PC-9 (cell line): ENCODE measurements at regions not wholly inside any gene's neighbourhood (a gene's known extent, or its start where the extent isn't known, plus 50 kb on each side); places are given as distances from the start of the nearest gene placed in this dataset.
"Not testable (repeated sequence)": the region's sequence is repeated elsewhere in the genome, so short reads cannot be mapped to it uniquely, and the experiment has no call there.

ENCODE experiments used
- BruUV-seq: library from RNA; stranded (reverse); fragments of 400-500 nt; replicated peaks from 2 replicates; lab custom pipeline; 2021; lab: Mats Ljungman, UMichigan
- CTCF ChIA-PET: fragments of 300-600 bp; sonication (Branson Sonifier 250); formaldehyde crosslinking; loops from one replicate; lab custom pipeline; 2022; ENCODE audit warnings: antibody characterized with exemption; lab: Charles Lee
- POLR2A ChIA-PET: fragments of 300-600 bp; sonication (Branson Sonifier 250); formaldehyde crosslinking; loops from one replicate; lab custom pipeline; 2022; ENCODE audit warnings: antibody characterized with exemption; ENCODE audit not compliant: unreplicated experiment; lab: Charles Lee
- DNase-seq, 2 experiments: peaks; one replicate each; pipeline versions ENCODE4 v3.0.0 to v3.0.0-alpha.2; 2015 to 2022; ENCODE audit warnings: mixed read lengths in 1 of 2
- H2AFZ ChIP-seq: fragments of 200-600 bp; sonication (generic); 2 replicates; pipeline ENCODE4 v1.8.1; 2017; ENCODE audit warnings: antibody characterized with exemption
- H3F3A ChIP-seq: fragments of 200-600 bp; sonication (generic); 2 replicates; pipeline ENCODE4 v1.8.1; 2017; ENCODE audit warnings: antibody characterized with exemption, mild to moderate bottlenecking, low read depth; ENCODE audit not compliant: insufficient read depth
- H3K27ac ChIP-seq: fragments of 200-600 bp; sonication (generic); 2 replicates; pipeline ENCODE4 v1.6.1; 2016; ENCODE audit warnings: mixed run types
- H3K27me3 ChIP-seq: fragments of 200-600 bp; sonication (generic); 2 replicates; pipeline ENCODE4 v1.6.1; 2016; ENCODE audit warnings: low read depth, mixed run types; ENCODE audit not compliant: insufficient read depth
- H3K36me3 ChIP-seq: fragments of 200-600 bp; sonication (generic); 2 replicates; pipeline ENCODE4 v1.6.1; 2016; ENCODE audit warnings: low read depth, mixed run types
- H3K4me1 ChIP-seq: fragments of 200-600 bp; sonication (generic); replicated peaks from 2 replicates; pipeline ENCODE4 v1.6.1; 2016; ENCODE audit warnings: mixed run types; ENCODE audit not compliant: insufficient read depth
- H3K4me2 ChIP-seq: fragments of 200-600 bp; sonication (generic); 2 replicates; pipeline ENCODE4 v1.6.1; 2017; ENCODE audit warnings: mixed run types
- H3K4me3 ChIP-seq: fragments of 200-600 bp; sonication (generic); 2 replicates; pipeline ENCODE4 v1.6.1; 2016; ENCODE audit warnings: mixed run types
- H3K79me2 ChIP-seq: fragments of 200-600 bp; sonication (generic); 2 replicates; pipeline ENCODE4 v1.6.1; 2017; ENCODE audit warnings: low read depth, mixed run types
- H3K9me2 ChIP-seq: fragments of 200-600 bp; sonication (generic); 2 replicates; pipeline ENCODE4 v1.8.1; 2017; ENCODE audit warnings: mild to moderate bottlenecking; ENCODE audit not compliant: insufficient read depth
- H3K9me3 ChIP-seq: fragments of 200-600 bp; sonication (generic); 2 replicates; pipeline ENCODE4 v1.8.1; 2016; ENCODE audit warnings: low read depth; ENCODE audit not compliant: insufficient read depth
- H4K20me1 ChIP-seq: fragments of 200-600 bp; sonication (generic); 2 replicates; pipeline ENCODE4 v1.8.1; 2017; ENCODE audit not compliant: insufficient read depth
- intact Hi-C: fragments of 100-400 bp; cut with micrococcal nuclease; formaldehyde crosslinking; loops from one replicate; pipeline ENCODE4 v1.10.0; 2022; ENCODE audit not compliant: unreplicated experiment

DNA sequence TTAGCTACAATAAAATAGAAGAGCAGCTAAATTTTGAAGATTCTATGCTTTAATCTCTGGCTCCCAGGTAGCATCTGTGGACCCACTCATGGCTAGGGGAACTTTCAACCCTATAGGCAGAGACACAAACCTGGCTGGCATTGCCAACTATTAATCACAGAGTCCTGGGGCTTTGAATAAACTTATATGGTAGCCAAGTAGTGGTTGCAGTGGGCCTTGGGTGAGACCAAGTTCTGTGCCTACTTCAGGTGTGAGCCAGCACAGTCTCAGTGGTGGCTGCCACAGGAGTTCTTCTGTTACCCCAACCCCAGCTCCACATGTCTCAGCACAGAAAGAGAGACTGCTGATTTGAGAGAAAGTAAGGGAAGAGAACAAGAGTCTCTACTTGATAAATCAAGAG lies 1626.5 kb downstream of the SPATA31A7 start:
- CTCF ChIA-PET, POLR2A ChIA-PET: not testable (repeated sequence)

DNA sequence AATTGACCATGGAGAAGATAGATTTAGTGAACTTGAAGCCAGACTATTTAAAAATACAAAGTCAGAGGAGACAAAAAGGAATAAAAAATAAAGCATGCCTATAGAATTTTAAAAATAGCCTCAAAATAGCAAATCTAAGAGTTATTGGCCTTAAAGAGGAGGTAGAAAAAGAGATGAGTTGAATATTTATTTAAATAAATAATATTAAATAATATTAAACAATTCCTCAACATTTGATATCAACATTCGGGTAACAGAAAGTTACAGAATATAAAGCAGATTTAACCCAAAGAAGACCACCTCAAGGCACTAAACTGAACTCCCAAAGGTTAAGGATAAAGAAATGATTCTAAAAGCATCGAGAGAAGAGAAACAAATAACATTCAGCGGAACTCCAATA lies 1627.4 kb downstream of the SPATA31A7 start:
- H3K27ac ChIP-seq, H3K79me2 ChIP-seq, H3F3A ChIP-seq, H3K36me3 ChIP-seq, CTCF ChIA-PET, intact Hi-C loops, H3K9me2 ChIP-seq, H4K20me1 ChIP-seq, H3K4me1 ChIP-seq, BruUV-seq, H3K4me3 ChIP-seq, H3K4me2 ChIP-seq, H3K27me3 ChIP-seq, H3K9me3 ChIP-seq, POLR2A ChIA-PET, DNase-seq, H2AFZ ChIP-seq: not testable (repeated sequence)

More for the DNA sequence above, 1626.5 kb downstream of the SPATA31A7 start:
- H3K27ac ChIP-seq, H3K9me3 ChIP-seq, BruUV-seq, H3F3A ChIP-seq, H2AFZ ChIP-seq, H3K36me3 ChIP-seq, H3K9me2 ChIP-seq, H3K4me3 ChIP-seq, DNase-seq, intact Hi-C loops, H3K4me2 ChIP-seq, H4K20me1 ChIP-seq, H3K4me1 ChIP-seq, H3K79me2 ChIP-seq, H3K27me3 ChIP-seq: not testable (repeated sequence)

DNA sequence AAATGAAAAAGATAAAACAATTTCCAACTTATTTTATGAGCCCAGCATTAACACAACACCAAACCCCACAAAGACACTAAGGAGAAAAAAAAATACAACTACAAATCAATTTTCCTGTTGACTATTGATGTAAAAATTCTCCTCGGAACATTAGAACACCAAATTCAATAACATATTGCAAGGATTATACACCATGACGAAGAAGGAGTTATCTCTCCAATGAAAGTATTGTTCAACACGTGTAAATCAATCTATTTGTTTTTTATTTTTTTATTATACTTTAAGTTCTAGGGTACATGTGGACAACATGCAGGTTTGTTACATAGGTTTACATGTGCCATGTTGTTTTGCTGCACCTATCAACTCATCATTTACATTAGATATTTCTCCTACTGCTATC lies 1632.3 kb downstream of the SPATA31A7 start:
- H3K4me1 ChIP-seq, H3K27ac ChIP-seq, CTCF ChIA-PET, POLR2A ChIA-PET, BruUV-seq, H2AFZ ChIP-seq, H3K4me2 ChIP-seq, H3K9me3 ChIP-seq, H3K9me2 ChIP-seq, DNase-seq, H3K4me3 ChIP-seq, H3K79me2 ChIP-seq, H3K27me3 ChIP-seq, H3F3A ChIP-seq, H3K36me3 ChIP-seq, intact Hi-C loops, H4K20me1 ChIP-seq: not testable (repeated sequence)

DNA sequence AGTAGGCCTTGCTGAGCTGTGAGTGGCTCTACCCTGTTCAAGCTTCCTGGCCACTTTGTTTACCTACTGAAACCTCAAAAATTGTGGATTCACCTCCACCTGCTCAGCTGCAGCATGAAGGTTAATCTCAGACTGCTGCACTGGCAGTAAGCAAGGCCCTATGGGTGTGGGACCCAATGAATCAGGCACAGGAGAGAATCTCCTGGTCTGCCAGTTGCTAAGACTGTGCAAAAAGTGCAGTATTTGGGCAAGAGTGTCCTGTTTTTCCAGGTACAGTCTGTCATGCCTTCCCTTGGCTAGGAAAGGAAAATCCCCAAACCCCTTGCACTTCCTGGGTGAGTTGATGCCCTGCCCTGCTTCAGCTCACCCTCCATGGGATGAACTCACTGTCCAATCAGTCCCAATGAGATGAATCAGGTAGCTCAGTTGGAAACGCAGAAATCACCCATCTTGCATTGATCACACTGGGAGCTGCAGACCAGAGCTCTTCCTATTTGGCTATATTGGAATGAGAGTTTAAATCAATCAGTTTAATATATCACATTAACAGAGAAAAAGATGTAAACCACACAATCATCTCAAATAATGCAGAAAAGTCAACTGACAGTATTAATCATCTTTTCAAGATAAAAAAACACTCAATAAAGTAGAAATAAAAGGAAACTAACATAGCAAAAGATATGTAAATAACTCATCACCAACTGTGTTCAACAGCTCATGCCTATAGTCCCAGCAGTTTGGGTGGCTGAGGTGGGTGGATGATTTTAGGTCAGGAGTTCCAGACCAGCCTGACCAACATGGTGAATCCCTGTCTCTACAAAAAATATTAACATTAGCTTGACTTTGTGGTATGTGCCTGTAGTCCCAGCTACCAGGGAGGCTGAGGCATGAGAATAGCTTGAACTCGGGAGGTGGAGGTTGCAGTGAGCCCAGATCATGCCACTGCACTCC lies 1638.4 kb downstream of the SPATA31A7 start:
- H3F3A ChIP-seq, intact Hi-C loops, H3K79me2 ChIP-seq, H3K4me2 ChIP-seq, H3K27ac ChIP-seq, H3K4me3 ChIP-seq, H3K9me2 ChIP-seq, H2AFZ ChIP-seq, H3K4me1 ChIP-seq, H3K36me3 ChIP-seq, H4K20me1 ChIP-seq, POLR2A ChIA-PET, H3K27me3 ChIP-seq, CTCF ChIA-PET, H3K9me3 ChIP-seq, DNase-seq, BruUV-seq: not testable (repeated sequence)

DNA sequence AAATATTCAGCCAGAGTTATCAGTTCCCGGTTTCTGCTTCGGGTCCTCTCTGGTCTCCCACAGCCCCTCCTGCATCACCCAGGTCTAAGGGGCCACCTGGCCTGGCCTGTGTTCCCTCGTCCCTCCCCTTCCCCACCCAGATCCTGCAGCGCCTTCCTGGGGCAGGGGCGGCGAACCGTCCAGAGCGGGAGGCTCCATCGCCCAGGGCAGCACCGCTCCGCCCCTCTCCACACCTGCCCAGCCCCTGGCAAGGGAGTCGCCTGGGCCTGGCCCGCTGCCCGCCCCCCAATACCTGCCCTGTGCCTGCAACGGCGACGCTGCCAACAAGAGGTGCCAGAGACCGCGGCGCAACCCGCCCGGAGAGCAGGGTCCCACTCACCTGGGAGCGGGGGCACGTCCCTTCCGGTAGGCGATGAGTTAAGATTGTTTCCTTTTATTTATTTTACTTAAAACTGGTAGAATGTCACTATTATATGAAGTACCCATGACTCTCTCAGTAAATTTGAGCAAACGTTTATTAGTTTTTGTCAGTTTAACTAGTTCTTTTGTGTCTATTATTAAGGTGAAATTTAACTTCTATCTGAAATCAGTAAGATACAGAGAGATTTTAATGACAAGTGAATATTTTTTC lies 1641.1 kb downstream of the SPATA31A7 start:
- POLR2A ChIA-PET, H3K9me2 ChIP-seq, H3K27me3 ChIP-seq, BruUV-seq, H3K4me3 ChIP-seq, H4K20me1 ChIP-seq, H2AFZ ChIP-seq, H3K4me1 ChIP-seq, H3K9me3 ChIP-seq, H3K4me2 ChIP-seq, CTCF ChIA-PET, H3K36me3 ChIP-seq, H3K27ac ChIP-seq, H3K79me2 ChIP-seq, DNase-seq, H3F3A ChIP-seq, intact Hi-C loops: not testable (repeated sequence)

DNA sequence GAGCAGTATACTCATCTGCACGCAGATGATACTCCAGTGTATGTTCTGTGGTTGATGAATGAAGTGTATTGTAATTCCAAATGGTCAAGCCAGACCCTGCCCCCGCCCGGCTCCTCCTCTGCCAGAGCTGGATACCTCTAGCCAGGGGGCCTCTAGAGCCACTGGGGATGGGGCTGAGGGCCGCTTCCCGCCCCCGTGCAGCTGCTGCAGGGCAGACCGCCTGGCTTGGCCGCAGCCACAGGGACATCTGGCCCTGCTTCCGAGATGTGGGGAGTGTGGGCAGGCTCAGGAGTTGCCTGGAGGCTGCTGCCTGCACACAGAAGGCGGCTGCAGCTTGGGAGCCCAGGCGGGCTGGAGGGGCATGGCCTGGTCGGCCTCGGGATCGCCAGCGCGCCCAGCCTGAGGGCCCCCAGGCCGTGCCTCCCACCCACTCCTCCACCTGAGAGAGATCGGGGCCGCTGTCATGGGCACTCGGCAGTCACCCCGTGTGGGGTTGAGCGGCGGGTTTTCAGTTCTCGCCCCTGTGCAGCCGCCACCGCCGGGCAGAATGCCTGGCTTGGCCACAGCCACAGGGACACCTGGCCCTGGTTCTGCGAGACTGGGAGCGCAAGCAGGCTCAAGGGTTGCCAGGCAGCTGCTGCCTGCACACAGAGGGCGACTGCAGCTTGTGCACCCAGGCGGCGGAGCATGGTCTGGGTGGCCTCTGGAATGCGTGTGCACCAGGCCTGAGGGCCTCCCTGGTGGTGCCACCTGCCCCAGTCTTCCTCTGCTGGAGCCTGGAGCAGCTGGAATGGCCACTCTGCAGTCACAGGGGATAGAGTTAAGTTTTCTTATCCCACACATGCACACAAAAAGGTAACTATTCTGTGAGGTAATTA lies 1643.7 kb downstream of the SPATA31A7 start:
- H2AFZ ChIP-seq, H3K4me2 ChIP-seq, H3K4me1 ChIP-seq, H3K9me2 ChIP-seq, CTCF ChIA-PET, H3F3A ChIP-seq, H3K36me3 ChIP-seq, intact Hi-C loops, BruUV-seq, DNase-seq, H4K20me1 ChIP-seq, H3K27me3 ChIP-seq, H3K27ac ChIP-seq, POLR2A ChIA-PET, H3K79me2 ChIP-seq, H3K9me3 ChIP-seq, H3K4me3 ChIP-seq: not testable (repeated sequence)
